SK-N-SH (cell line): ENCODE measurements at regions not wholly inside any gene's neighbourhood (a gene's known extent, or its start where the extent isn't known, plus 50 kb on each side); places are given as distances from the start of the nearest gene placed in this dataset.

Experiments used
- CTCF ChIP-seq: fragments of 200-600 bp; sonication (generic); IDR thresholded peaks from 2 replicates; pipeline ENCODE4 v1.6.1; 2017; ENCODE audit warnings: antibody characterized with exemption, mild to moderate bottlenecking, moderate library complexity
- EZH2phosphoT487 ChIP-seq: fragments of 200-600 bp; sonication (generic); IDR thresholded peaks from 2 replicates; pipeline ENCODE4 v1.6.1; 2017; ENCODE audit warnings: low read depth, mixed run types, mild to moderate bottlenecking, antibody characterized with exemption, moderate library complexity, borderline replicate concordance
- FOXM1 ChIP-seq: IDR thresholded peaks from 2 replicates; pipeline ENCODE4 v1.4.0; 2012; ENCODE audit warnings: low read depth, mild to moderate bottlenecking
- IRF3 ChIP-seq: fragments of 150-350 bp; IDR thresholded peaks from 2 replicates; pipeline ENCODE4 v1.6.1; 2016; ENCODE audit warnings: mild to moderate bottlenecking, low read depth, low read length
- JUND ChIP-seq: IDR thresholded peaks from 2 replicates; pipeline ENCODE4 v1.4.0; 2012
- RFX5 ChIP-seq: IDR thresholded peaks from 2 replicates; pipeline ENCODE4 v1.6.1; 2012; ENCODE audit warnings: mild to moderate bottlenecking, improper control_type of control experiment, low read length
- SMC3 ChIP-seq: IDR thresholded peaks from 2 replicates; pipeline ENCODE4 v1.6.1; 2012; ENCODE audit warnings: low read depth, low read length, improper control_type of control experiment
- TAF1 ChIP-seq: IDR thresholded peaks from 2 replicates; pipeline ENCODE4 v1.6.1; 2012; ENCODE audit warnings: low read depth, mild to moderate bottlenecking, low read length, moderate library complexity, borderline replicate concordance
- TCF12 ChIP-seq: IDR thresholded peaks from 2 replicates; pipeline ENCODE4 v1.4.0; 2012
- USF2 ChIP-seq: fragments of 150-350 bp; IDR thresholded peaks from 2 replicates; pipeline ENCODE4 v1.6.1; 2017; ENCODE audit warnings: antibody characterized with exemption, low read length, low read depth, borderline replicate concordance
- YY1 ChIP-seq: IDR thresholded peaks from 2 replicates; pipeline ENCODE4 v1.4.0; 2012; ENCODE audit warnings: low read depth, mild to moderate bottlenecking

GRCh38 chr11:38476808-38477575 lies 1879.0 kb upstream of the RAG2 start:
- TF ChIP-seq SMC3 (no peak), CTCF (no peak), JUND (no peak), EZH2phosphoT487 (no peak), RFX5 (no peak), IRF3 (no peak), TAF1 (no peak), YY1 (no peak), TCF12 (no peak), FOXM1 (no peak), USF2 (no peak)
